Jurkat, Clone E6-1 (cell line): ENCODE measurements at regions not wholly inside any gene's neighbourhood (a gene's known extent, or its start where the extent isn't known, plus 50 kb on each side); places are given as distances from the start of the nearest gene placed in this dataset.
"Not testable (repeated sequence)": the region's sequence is repeated elsewhere in the genome, so short reads cannot be mapped to it uniquely, and the experiment has no call there.

Source experiments
- DNase-seq: peaks from one replicate; pipeline ENCODE4 v3.0.0-alpha.2; 2011; ENCODE audit warnings: low read depth, low spot score
- H3K4me3 ChIP-seq: 2 replicates; pipeline ENCODE4 v1.5.1; 2011; ENCODE audit warnings: mild to moderate bottlenecking, low read length, control low read depth, moderate library complexity

GRCh38 chr3:153405320-153405719 is 243.3 kb downstream of the RAP2B start:
- DNase-seq, H3K4me3 ChIP-seq: not testable (repeated sequence)

- DNase-seq, result no peak
- no peak overlapping the region for H3K4me3 ChIP-seq
Observed at GRCh38 chr3:153410517-153410916, 248.5 kb downstream of the RAP2B start.

GRCh38 chr3:153414982-153415381 is 253.0 kb downstream of the RAP2B start:
- H3K4me3 ChIP-seq, result no peak overlapping the region
- DNase-seq, result no peak

GRCh38 chr3:153422314-153422713 is 260.3 kb downstream of the RAP2B start:
- H3K4me3 ChIP-seq, result no peak overlapping the region
- DNase-seq, result no peak

- not testable (repeated sequence) for DNase-seq, H3K4me3 ChIP-seq
Observed at GRCh38 chr3:153423820-153424219, 261.8 kb downstream of the RAP2B start.

GRCh38 chr3:153426344-153426743 is 264.3 kb downstream of the RAP2B start:
- DNase-seq, result no peak
- H3K4me3 ChIP-seq, result no peak overlapping the region

- no peak for DNase-seq
- H3K4me3 ChIP-seq, result no peak overlapping the region
Observed at GRCh38 chr3:153426803-153427202, 264.8 kb downstream of the RAP2B start.

GRCh38 chr3:153429821-153430220 is 267.8 kb downstream of the RAP2B start:
- no peak overlapping the region for H3K4me3 ChIP-seq
- DNase-seq, result no peak

- H3K4me3 ChIP-seq, result no peak overlapping the region
- no peak for DNase-seq
Observed at GRCh38 chr3:153431076-153431475, 269.1 kb downstream of the RAP2B start.

- no peak for DNase-seq
- H3K4me3 ChIP-seq, result no peak overlapping the region
Observed at GRCh38 chr3:153437666-153438065, 275.6 kb downstream of the RAP2B start.

GRCh38 chr3:153438271-153438670 is 276.2 kb downstream of the RAP2B start:
- H3K4me3 ChIP-seq, result no peak overlapping the region
- DNase-seq, result no peak

GRCh38 chr3:153439780-153440179 is 277.8 kb downstream of the RAP2B start:
- H3K4me3 ChIP-seq, result no peak overlapping the region
- no peak for DNase-seq

GRCh38 chr3:153440311-153440710 is 278.3 kb downstream of the RAP2B start:
- DNase-seq, result no peak
- H3K4me3 ChIP-seq, result no peak overlapping the region

- no peak overlapping the region for H3K4me3 ChIP-seq
- no peak for DNase-seq
Observed at GRCh38 chr3:153442386-153442785, 280.4 kb downstream of the RAP2B start.

GRCh38 chr3:153442799-153443487 is 280.9 kb downstream of the RAP2B start:
- H3K4me3 ChIP-seq, result no peak overlapping the region
- no peak for DNase-seq

GRCh38 chr3:153443961-153444360 is 281.9 kb downstream of the RAP2B start:
- peak; percentile 16 for DNase-seq
- no peak overlapping the region for H3K4me3 ChIP-seq

GRCh38 chr3:153445817-153446216 is 283.8 kb downstream of the RAP2B start:
- no peak overlapping the region for H3K4me3 ChIP-seq

GRCh38 chr3:153448151-153448829 is 286.3 kb downstream of the RAP2B start:
- no peak for DNase-seq
- H3K4me3 ChIP-seq, result no peak overlapping the region

More at GRCh38 chr3:153445817-153446216, 283.8 kb downstream of the RAP2B start:
- DNase-seq, result no peak

- DNase-seq, result no peak
- H3K4me3 ChIP-seq, result no peak overlapping the region
Observed at GRCh38 chr3:153456833-153457545, 295.0 kb downstream of the RAP2B start.

GRCh38 chr3:153458881-153459280 is 296.9 kb downstream of the RAP2B start:
- H3K4me3 ChIP-seq, result no peak overlapping the region
- no peak for DNase-seq
